Gastroesophageal sphincter (tissue), 2 donors: ENCODE measurements at regions not wholly inside any gene's neighbourhood (a gene's known extent, or its start where the extent isn't known, plus 50 kb on each side); places are given as distances from the start of the nearest gene placed in this dataset.

Source experiments
- EP300 ChIP-seq: sonication (generic); formaldehyde crosslinking; IDR thresholded peaks from one replicate; pipeline ENCODE4 v1.6.1; 2017; ENCODE audit warnings: antibody characterized with exemption, mild to moderate bottlenecking
- POLR2A ChIP-seq, 2 donors: fragments of 450-650 bp; IDR thresholded peaks; one replicate each; pipeline ENCODE4 v1.6.1; 2017; ENCODE audit warnings: antibody characterized with exemption in 2 of 2, mild to moderate bottlenecking in 2 of 2, moderate library complexity in 1 of 2

DNA sequence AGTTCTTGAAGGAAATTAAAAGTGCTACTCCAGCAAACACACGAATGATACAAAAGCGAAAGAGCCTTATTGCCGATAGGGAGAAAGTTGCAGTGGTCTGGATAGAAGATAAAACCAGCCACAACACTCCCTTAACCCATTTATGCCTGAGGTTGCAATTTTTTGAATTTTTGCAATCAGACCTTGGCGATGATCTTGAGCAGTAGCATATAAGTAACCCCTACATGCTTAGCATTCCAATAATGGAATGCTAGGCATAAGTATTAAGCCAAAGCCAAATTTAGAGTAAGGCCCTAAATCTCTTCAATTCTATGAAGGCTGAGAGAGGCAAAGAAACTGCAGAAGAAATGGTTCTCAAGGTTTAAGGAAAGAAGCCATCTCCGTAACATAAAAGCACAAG, 153.5 kb downstream of the SLC28A3 start:
- TF ChIP-seq EP300 (no peak), POLR2A (IDR thresholded peaks at IDR 0.05) (no peak)
